Stimulated activated CD8-positive, alpha-beta memory T cell treated with anti-CD3 and anti-CD28 coated beads, Interleukin-15, amount 100 ng/mL, for 4 hours (primary cell): ENCODE measurements at regions not wholly inside any gene's neighbourhood (a gene's known extent, or its start where the extent isn't known, plus 50 kb on each side); places are given as distances from the start of the nearest gene placed in this dataset.
"Not testable (repeated sequence)": the region's sequence is repeated elsewhere in the genome, so short reads cannot be mapped to it uniquely, and the experiment has no call there.

ENCODE experiments used
- DNase-seq, 2 donors: peaks; one replicate each; pipeline ENCODE4 v3.0.0-alpha.2; 2020; ENCODE audit warnings: low read depth in 2 of 2

GRCh38 chr2:39581866-39582265 is 83.9 kb upstream of the TMEM178A start:
- DNase-seq: no peak

GRCh38 chr2:39583213-39583612 is 82.5 kb upstream of the TMEM178A start:
- no peak for DNase-seq

- DNase-seq: no peak
These were observed 81.9 kb upstream of the TMEM178A start for GRCh38 chr2:39583781-39584180.

- DNase-seq: no peak
These were observed 81.3 kb upstream of the TMEM178A start for GRCh38 chr2:39584283-39584965.

- not testable (repeated sequence) for DNase-seq
These were observed 80.2 kb upstream of the TMEM178A start for GRCh38 chr2:39585531-39585930.

- DNase-seq: no peak
These were observed 78.5 kb upstream of the TMEM178A start for GRCh38 chr2:39587168-39587567.

- no peak for DNase-seq
These were observed 78.1 kb upstream of the TMEM178A start for GRCh38 chr2:39587641-39588040.

- no peak for DNase-seq
These were observed 72.0 kb upstream of the TMEM178A start for GRCh38 chr2:39593439-39594393.

GRCh38 chr2:39595116-39595515 is 70.6 kb upstream of the TMEM178A start:
- DNase-seq: no peak

- no peak for DNase-seq
These were observed 68.4 kb upstream of the TMEM178A start for GRCh38 chr2:39597314-39597713.

GRCh38 chr2:39602616-39603015 is 63.1 kb upstream of the TMEM178A start:
- DNase-seq: no peak

GRCh38 chr2:39603436-39603835 is 62.3 kb upstream of the TMEM178A start:
- no peak for DNase-seq

- no peak for DNase-seq
These were observed 60.9 kb upstream of the TMEM178A start for GRCh38 chr2:39604866-39605265.

- DNase-seq: no peak
These were observed 59.1 kb upstream of the TMEM178A start for GRCh38 chr2:39606585-39606984.

GRCh38 chr2:39607538-39608262 is 58.0 kb upstream of the TMEM178A start:
- no peak for DNase-seq

GRCh38 chr2:39608263-39608575 is 57.5 kb upstream of the TMEM178A start:
- DNase-seq: no peak

- no peak for DNase-seq
These were observed 56.9 kb upstream of the TMEM178A start for GRCh38 chr2:39608686-39609441.

- no peak for DNase-seq
These were observed 55.8 kb upstream of the TMEM178A start for GRCh38 chr2:39609917-39610316.

- no peak for DNase-seq
These were observed 50.0 kb upstream of the TMEM178A start for GRCh38 chr2:39615675-39616074.
